Kidney epithelial cell (primary cell): ENCODE measurements at regions not wholly inside any gene's neighbourhood (a gene's known extent, or its start where the extent isn't known, plus 50 kb on each side); places are given as distances from the start of the nearest gene placed in this dataset.

Source experiments
- DNase-seq: peaks from one replicate; pipeline ENCODE4 v3.0.0-alpha.2; 2010; ENCODE audit warnings: low read depth
- H3K27me3 ChIP-seq: 2 replicates; pipeline ENCODE4 v1.6.0; 2011; ENCODE audit warnings: low read length; ENCODE audit not compliant: control insufficient read depth, insufficient read depth
- H3K36me3 ChIP-seq: 2 replicates; pipeline ENCODE4 v1.5.1; 2011; ENCODE audit warnings: low read length; ENCODE audit not compliant: control insufficient read depth, insufficient read depth
- H3K4me3 ChIP-seq: 2 replicates; pipeline ENCODE4 v1.5.1; 2011; ENCODE audit warnings: low read depth, mild to moderate bottlenecking, control low read depth, low read length
- TF ChIP-seq, protein P1 (sequence below): IDR thresholded peaks from 2 replicates; pipeline ENCODE4 v1.5.1; 2011; ENCODE audit warnings: mild to moderate bottlenecking, moderate library complexity, low read length, control low read depth, inconsistent platforms; ENCODE audit not compliant: insufficient read depth, poor library complexity, severe bottlenecking

DNA sequence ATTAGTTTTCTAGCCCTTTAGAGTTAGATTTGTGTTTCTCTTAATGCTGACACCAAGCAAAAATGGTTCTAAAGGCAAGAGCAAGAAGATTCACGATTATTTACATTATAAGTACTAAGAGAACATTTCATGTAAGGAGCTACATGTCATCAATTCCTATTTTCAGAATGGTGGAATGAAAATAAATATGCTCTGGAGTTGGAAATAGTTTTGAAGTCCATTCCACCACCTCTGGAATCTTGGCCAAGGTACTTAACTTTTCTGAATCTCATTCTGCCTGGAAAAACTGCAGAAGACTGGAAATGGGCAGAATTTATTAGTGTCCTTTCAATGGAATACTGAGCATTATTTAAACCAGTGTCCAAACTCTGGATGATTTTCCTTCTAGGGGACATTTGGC lies 125.1 kb upstream of the RAB11FIP2 start:
- TF ChIP-seq, protein P1, sequence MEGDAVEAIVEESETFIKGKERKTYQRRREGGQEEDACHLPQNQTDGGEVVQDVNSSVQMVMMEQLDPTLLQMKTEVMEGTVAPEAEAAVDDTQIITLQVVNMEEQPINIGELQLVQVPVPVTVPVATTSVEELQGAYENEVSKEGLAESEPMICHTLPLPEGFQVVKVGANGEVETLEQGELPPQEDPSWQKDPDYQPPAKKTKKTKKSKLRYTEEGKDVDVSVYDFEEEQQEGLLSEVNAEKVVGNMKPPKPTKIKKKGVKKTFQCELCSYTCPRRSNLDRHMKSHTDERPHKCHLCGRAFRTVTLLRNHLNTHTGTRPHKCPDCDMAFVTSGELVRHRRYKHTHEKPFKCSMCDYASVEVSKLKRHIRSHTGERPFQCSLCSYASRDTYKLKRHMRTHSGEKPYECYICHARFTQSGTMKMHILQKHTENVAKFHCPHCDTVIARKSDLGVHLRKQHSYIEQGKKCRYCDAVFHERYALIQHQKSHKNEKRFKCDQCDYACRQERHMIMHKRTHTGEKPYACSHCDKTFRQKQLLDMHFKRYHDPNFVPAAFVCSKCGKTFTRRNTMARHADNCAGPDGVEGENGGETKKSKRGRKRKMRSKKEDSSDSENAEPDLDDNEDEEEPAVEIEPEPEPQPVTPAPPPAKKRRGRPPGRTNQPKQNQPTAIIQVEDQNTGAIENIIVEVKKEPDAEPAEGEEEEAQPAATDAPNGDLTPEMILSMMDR = no peak

DNA sequence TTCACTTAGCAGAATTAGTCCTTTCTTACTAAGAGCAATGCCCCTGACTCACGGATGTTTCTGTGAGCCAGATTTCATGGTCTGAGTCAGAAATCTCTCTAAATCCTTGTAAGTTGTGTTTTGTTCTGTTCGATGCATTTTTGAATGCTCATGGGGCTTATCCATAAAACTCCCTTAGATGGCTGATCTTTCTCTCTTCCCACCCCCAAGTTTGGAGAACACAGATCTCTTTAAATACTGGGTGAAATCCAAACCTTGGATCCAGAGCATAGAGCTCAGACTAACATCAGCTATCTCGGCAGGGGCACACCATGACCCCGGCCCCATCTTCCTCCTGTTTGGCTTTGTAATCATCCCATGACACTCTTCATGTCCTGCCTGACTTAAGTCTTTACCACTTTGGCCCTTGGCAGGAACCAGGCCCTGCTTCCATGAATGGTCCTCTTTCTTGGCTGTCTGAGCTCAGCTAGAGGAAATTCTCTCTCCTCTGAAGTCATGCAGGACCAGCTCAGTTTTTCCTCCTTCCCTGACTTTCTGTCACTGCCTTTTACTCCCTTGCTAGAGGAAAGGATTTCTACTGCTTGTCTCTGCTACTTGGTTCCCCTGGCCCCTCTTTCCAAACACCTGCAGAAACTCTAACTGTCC lies 120.4 kb upstream of the RAB11FIP2 start:
- Histone ChIP-seq H3K4me3 (no peak overlapping the region), H3K27me3 (no peaks in the 10 kb centered on the region), H3K36me3 (no peaks in the 10 kb centered on the region)
- DNase-seq = no peak
- TF ChIP-seq, protein P1 = no peak

More for the DNA sequence above, 125.1 kb upstream of the RAB11FIP2 start:
- Histone ChIP-seq H3K36me3 (no peaks in the 10 kb centered on the region), H3K4me3 (no peak overlapping the region), H3K27me3 (no peaks in the 10 kb centered on the region)
- no peak for DNase-seq

DNA sequence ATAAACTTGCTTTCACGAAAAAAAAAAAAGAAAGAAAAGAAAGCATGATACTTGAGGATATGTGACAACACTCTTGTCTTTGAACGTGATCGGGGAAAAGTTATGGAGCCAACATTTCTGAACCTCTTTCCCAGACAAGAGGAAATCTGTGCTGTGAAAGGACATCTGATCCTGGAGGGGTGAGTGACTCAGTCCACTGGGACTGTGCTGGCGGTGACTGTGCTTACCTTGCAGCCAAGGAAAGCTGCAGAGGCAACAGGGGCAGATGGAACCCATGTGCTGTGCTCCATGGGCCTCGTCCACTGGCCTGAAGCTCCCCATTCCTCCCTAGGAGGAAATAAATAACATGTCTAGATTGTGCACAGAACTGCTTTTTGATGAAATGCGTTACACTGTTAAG lies 116.5 kb upstream of the RAB11FIP2 start:
- H3K36me3 ChIP-seq = no peaks in the 10 kb centered on the region
- H3K27me3 ChIP-seq = no peaks in the 10 kb centered on the region
- no peak for DNase-seq

DNA sequence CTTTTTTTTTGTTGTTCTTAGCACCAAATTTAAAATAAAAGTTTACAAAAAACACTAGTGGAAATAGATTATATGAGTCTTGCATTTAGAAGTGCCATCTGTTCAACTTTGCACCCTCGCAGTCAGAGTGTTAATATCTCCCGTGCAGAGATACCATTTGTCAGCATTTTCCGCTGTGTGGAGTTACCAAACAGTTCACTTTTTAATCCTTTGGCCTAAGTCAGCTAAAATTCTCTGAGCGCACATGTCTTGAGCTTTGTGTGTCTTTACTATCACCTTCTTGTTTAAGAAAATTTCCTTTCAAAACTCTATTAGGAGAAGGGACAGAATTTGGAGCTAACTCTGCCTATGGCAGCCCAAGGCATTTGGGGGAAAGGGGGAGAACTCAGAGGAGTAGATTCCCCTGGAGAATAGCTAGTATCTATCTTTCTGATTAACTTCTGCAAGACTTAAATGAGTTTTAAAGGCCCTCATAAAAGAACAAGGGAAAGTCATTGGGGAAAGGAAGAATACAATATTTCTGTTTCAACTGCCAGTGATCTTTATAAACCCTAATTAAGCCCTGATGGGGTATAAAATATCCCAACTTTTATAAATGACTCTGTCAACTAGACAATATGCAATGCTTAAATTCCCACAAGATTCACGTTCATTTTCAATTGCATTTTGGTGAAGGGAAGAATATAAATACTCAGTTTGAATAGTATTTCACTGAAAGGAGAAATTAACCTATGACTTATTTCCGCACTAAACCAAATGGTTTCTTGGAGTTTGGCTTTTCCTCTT lies 114.9 kb upstream of the RAB11FIP2 start:
- no peak for DNase-seq
- TF ChIP-seq, protein P1 = no peak

More for the DNA sequence above, 116.5 kb upstream of the RAB11FIP2 start:
- TF ChIP-seq, protein P1 = no peak
- H3K4me3 ChIP-seq = no peak overlapping the region

DNA sequence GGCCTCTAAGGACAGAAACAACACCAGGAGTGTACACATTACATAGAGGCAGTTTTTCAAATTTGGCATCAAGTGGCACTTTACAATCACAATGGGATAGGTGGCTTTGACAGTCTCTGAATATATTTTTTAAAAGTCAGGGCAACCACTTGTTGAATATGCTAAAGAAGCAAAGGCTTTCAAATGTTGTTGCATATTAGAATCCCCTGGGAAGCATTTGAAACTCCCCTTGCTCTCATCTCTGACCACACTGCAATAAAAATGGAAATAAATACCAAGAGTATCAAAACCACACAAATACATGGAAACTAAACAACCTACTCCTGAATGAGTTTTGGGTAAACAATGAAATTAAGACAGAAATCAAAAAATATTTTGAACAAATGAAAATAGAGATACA lies 106.5 kb upstream of the RAB11FIP2 start:
- no peaks in the 10 kb centered on the region for H3K27me3 ChIP-seq
- DNase-seq = no peak
- TF ChIP-seq, protein P1 = no peak
- no peak overlapping the region for H3K4me3 ChIP-seq
- no peaks in the 10 kb centered on the region for H3K36me3 ChIP-seq

More for the DNA sequence above, 114.9 kb upstream of the RAB11FIP2 start:
- Histone ChIP-seq H3K27me3 (no peaks in the 10 kb centered on the region), H3K36me3 (no peaks in the 10 kb centered on the region), H3K4me3 (no peak overlapping the region)
